ENCODE measurements at regions not wholly inside any gene's neighbourhood (a gene's known extent, or its start where the extent isn't known, plus 50 kb on each side); places are given as distances from the start of the nearest gene placed in this dataset.

DNA sequence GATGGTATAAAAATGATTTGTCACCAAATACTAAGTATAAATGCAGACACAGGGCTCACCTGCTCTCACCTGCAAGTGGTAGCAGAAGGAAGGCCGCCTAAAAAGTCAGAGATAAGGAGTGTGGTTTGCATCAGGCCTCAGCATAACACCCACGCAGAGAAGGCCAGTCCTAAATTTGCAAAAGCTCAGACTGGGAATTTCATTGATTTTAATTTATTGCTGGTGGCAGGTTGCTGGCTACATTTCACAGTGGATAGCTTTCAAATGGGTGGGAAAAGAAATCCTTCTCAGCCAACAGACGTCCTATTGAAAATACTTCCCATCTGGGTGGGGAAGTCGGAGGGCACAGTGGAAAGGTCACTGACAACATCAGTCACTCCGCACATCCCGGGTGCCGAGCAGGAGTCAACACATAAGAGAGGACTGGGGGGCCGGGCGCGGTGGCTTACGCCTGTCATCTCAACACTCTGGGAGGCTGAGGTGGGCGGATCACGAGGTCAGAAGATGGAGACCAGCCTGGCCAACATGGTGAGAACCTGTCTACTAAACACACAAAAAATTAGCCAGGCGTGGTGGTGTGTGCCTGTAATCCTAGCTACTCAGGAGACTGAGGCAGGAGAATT, 561.8 kb upstream of the MKI67 start:
- DNase-seq: no peak

GRCh38 chr10:128689667-128690066, 563.4 kb upstream of the MKI67 start:
- no peak for DNase-seq

GRCh38 chr10:128693493-128694131, 567.4 kb upstream of the MKI67 start:
- no peak for DNase-seq

GRCh38 chr10:128694168-128694850, 568.1 kb upstream of the MKI67 start:
- DNase-seq: no peak

DNA sequence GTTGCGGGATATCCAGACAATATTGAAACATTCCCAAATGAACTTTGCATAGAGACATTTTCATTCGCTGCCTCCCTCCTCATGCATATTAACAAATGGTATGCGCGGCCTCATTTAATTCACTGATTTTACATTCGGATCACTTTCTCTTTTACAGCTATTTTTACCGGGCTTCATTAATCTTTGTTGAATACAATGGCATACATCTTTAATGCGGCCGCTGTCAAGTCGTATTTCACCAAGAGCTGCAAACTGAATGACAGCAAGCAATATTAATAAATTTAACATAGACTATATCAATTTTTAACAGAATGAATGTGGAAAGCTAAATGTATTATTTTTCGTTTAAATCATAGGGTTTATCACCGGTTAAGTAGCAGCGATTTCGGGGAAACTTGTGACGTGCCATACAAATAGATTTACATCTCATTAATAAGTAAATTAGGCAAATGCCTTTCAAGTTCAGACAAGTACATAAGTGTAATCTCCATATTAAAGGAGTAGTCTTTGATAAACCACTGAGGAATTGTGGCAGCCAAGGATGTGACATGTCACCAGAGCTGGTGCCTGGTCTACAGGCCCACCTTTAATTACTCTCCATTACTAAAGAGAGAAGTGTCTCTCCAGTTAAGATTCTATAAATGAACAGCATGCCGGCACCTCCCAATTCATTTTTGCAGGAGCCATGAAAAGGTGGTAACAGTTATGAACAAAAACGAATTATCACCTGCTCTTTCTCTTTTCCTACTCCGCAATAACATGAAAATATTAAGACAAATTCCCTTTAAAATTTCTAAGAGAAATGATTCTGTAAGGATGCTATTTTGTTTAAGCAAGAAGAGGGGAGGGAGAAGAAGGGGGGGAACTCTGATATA, 568.9 kb upstream of the MKI67 start:
- DNase-seq: no peak

- DNase-seq: no peak
Observed at GRCh38 chr10:128695931-128696330, 569.7 kb upstream of the MKI67 start.

- DNase-seq: no peak
Observed at GRCh38 chr10:128697437-128697836, 571.2 kb upstream of the MKI67 start.

- no peak for DNase-seq
Observed at GRCh38 chr10:128701381-128701780, 575.2 kb upstream of the MKI67 start.

DNA sequence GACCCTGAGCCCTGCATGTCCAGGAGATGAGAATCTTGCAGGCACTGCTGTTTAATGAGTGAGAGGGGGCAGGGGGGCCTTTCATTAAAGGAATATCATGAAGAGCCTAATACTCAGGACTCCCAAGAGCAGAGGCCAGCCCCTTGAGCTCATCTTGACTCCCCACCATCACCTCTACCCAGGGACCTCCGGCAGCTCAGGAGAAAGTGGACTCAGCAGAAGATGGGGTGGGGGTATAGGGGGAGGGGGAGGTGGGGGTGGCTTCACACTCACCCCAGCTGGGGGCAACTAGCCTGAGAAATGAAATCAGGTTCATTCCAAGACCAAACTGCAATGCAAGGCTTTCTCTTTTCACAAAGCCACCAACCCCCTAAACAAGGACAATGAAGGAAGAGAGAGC, 575.6 kb upstream of the MKI67 start:
- DNase-seq: no peak

- no peak for DNase-seq
Observed at GRCh38 chr10:128704716-128705115, 578.5 kb upstream of the MKI67 start.

GRCh38 chr10:128708182-128708581, 582.0 kb upstream of the MKI67 start:
- DNase-seq: no peak

GRCh38 chr10:128709686-128710085, 583.5 kb upstream of the MKI67 start:
- no peak for DNase-seq

- no peak for DNase-seq
Observed at GRCh38 chr10:128710098-128710797, 584.0 kb upstream of the MKI67 start.

GRCh38 chr10:128710798-128711183, 584.6 kb upstream of the MKI67 start:
- no peak for DNase-seq

DNA sequence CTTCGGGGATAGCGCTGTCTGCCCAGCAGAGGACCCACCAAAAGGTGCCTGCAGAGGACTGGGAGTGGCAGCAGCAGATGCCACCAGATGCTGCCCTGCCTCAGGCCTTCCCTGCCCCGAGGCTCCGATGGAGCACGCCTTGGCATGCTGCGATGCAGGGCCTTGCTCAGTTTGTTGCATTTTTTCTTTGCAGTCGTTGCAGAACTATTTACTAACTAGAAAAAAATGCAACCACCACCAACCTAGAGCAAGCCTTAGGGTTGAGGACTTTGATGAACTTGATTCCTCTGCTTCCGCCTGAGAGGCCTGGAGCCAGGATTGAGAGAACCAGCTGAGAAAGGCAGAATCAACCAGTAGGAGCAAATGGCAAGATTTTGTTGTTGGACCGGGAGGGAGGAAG, 585.6 kb upstream of the MKI67 start:
- no peak for DNase-seq

DNA sequence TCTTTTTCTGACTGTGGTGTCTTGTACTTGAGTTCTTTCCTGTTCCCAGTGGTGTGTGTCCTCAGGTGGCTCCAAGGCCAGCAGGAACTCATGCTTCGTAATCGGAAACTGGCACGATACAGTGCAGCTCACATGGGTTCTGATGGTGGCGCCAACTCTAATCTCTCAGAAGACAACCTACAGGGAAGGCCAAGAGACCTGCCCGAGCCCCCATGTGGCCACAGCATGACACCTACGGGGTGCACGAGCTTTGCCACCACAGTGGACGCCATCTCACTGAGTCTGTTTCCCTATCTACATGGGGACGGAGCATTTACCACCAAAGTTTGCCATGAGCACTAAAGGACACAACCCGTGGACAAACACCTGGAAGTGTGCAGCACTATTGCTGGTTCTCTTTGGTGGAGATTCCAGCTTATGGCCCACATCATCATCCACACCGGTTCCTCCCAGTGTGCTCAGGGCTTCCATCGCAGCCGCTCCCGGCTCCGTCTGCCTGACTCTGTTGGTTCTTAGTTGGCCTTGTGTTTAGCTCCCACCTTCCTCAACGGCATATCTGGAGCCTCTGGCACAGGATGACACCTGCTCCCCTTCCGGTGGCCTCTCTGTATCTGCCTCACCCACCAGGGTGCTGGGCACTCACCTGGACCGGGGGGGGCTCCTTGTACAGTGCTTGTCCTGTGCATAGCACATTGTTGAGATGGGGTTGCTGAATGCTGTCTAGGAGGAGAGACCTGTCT, 586.6 kb upstream of the MKI67 start:
- DNase-seq: no peak

DNA sequence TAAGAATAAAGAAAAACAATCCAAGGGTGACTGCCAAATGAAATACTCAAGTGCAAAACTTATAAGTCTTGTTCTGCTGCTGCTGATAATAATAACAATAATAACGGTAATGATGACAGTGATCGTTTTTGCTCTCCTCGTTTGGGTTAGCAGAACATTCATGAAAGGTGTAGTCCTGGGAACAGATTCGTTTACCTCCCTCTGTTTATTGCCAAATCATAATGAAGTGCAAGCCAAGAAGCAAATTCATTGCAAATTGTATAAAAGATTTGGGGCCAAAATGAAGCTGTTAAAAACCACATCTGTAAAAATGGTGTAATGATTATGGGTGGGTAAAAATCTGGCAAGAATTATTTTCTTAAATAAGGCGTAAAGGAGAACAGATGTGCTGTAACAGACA, 587.2 kb upstream of the MKI67 start:
- DNase-seq: no peak

GRCh38 chr10:128713874-128714570, 587.8 kb upstream of the MKI67 start:
- DNase-seq: no peak

- no peak for DNase-seq
Observed at GRCh38 chr10:128714644-128715415, 588.6 kb upstream of the MKI67 start.

- no peak for DNase-seq
Observed at GRCh38 chr10:128716181-128716580, 590.0 kb upstream of the MKI67 start.
